H7 (cell line): ENCODE measurements at regions not wholly inside any gene's neighbourhood (a gene's known extent, or its start where the extent isn't known, plus 50 kb on each side); places are given as distances from the start of the nearest gene placed in this dataset.

Experiments used
- DNase-seq: peaks from one replicate; pipeline ENCODE4 v3.0.0; 2012
- H3K27me3 ChIP-seq: 2 replicates; pipeline ENCODE4 v1.6.0; 2011; ENCODE audit warnings: mild to moderate bottlenecking, low read length; ENCODE audit not compliant: control insufficient read depth, insufficient read depth
- H3K36me3 ChIP-seq: replicated peaks from 2 replicates; pipeline ENCODE4 v1.5.1; 2011; ENCODE audit warnings: low read length; ENCODE audit not compliant: control insufficient read depth, insufficient read depth
- H3K4me3 ChIP-seq: 2 replicates; pipeline ENCODE4 v1.5.1; 2011; ENCODE audit warnings: low read depth, mild to moderate bottlenecking, control low read depth, low read length, moderate library complexity; ENCODE audit not compliant: insufficient read depth

DNA sequence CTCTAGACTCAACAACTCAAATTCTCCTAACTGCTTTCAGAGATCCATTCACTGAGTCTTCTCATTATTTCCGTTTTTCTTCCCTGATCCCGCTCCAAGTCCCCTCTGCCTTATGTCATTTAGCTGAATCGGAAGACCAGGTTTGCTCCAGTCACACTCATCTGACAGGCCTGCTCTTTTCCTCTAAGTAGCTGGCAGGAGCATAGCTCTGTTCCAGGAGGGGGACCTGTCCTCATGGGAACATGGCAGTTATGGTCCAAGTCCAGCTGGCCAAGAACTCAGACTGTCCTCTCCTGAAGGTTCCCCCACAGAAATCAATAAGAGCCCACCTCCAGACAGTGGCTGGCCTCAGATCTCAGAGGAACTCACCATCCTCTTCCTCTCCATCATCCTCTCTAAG, 130.9 kb upstream of the SERP2 start:
- no peak overlapping the region for H3K4me3 ChIP-seq
- H3K27me3 ChIP-seq: no peaks in the 10 kb centered on the region
- H3K36me3 ChIP-seq: no peaks in the 10 kb centered on the region
- DNase-seq: no peak

DNA sequence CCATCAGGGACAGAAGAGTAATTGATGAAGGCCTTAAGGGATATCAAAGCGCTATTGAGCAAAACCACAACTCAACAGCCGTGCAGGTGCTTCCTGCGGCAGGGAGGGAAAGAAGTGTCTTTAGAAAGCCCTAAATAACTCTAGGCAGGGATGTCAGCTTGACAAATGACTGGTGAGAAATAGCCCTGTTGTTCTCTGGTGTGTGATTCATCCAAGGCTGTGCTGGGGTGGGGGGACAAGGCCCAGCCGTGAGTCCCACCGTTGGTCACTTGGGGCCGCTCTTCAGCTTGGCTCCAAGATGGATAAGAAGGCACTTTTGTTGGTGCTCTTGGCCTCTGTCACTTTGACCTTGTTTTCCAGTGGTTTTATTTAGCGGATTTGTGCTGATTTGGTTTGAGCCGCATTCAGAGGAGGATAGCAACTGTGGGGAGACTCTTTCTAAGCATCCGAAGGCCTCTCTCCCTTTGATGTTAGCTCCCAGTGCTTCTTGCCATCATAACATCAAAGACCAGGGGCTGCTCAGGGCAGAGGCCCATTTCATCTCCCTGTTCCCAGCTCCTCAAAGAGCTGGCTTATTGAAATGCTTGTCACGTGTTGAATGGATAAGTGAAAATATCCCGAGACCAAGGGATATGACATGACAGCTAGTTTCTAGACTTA, 130.3 kb upstream of the SERP2 start:
- H3K36me3 ChIP-seq: no peaks in the 10 kb centered on the region
- H3K27me3 ChIP-seq: no peaks in the 10 kb centered on the region
- peak; percentile 55 for DNase-seq
- no peak overlapping the region for H3K4me3 ChIP-seq

DNA sequence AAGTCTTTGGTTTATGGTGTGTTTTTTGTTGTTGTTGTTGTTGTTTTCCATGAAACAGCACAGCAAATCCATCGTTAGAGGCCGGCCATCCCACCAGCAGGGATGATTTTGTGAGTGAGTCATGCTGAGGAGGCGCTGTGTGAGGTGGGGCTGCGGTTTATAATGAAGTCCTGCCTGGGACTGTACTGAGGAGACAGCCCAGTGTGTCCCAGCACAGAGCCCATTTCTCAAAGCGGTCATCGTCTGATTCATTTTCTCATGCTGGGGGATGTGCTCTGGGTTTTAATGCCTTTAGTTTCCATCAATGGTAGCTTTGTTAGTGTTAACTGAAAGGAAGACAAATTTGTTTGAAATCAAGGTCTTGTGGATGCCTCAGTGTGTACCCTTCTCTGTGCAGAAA, 129.3 kb upstream of the SERP2 start:
- Histone ChIP-seq H3K36me3 (no peaks in the 10 kb centered on the region), H3K4me3 (no peak overlapping the region), H3K27me3 (no peaks in the 10 kb centered on the region)
- DNase-seq: no peak

DNA sequence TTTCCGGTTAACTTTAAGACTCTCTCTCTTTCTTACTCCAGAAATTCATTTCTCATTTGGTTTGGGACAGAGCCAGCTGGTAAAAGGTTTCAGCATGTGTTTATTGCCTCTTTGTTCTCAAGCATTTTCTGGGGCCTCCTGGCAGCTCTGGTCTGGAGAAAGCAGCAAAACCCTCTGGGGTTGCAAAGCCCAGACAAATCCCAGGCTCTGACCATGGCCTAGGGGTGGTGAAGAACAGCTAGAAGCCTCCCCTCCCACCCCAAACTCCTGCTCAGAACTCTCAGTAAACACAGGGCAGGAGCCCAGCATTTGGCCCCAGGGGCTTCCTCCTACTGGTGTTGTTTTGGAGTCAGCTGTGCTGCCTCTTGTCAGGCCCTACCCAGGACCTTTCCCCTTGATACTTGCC, 124.2 kb upstream of the SERP2 start:
- no peak overlapping the region for H3K4me3 ChIP-seq
- H3K36me3 ChIP-seq: no peaks in the 10 kb centered on the region
- no peaks in the 10 kb centered on the region for H3K27me3 ChIP-seq
- DNase-seq: no peak

DNA sequence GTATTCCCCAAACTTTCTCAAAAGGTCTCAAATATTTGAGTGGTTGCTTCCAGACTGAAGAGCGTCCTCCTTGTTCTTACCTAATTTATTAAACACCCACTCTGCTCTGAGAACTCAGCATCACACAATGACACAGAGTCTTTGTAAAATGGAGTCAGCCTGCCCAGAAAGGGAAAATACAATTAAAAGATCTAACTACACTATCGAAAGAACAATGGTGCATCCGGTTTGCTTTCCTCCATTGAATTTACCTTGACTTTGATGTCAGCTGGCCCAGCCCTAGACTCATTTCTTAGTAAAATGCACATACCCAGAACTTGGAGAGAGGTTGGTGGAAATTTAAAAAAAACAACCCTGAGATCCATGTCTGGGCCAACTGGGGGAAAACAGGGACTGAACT, 120.7 kb upstream of the SERP2 start:
- Histone ChIP-seq H3K27me3 (no peaks in the 10 kb centered on the region), H3K4me3 (no peak overlapping the region), H3K36me3 (no peaks in the 10 kb centered on the region)
- no peak for DNase-seq

DNA sequence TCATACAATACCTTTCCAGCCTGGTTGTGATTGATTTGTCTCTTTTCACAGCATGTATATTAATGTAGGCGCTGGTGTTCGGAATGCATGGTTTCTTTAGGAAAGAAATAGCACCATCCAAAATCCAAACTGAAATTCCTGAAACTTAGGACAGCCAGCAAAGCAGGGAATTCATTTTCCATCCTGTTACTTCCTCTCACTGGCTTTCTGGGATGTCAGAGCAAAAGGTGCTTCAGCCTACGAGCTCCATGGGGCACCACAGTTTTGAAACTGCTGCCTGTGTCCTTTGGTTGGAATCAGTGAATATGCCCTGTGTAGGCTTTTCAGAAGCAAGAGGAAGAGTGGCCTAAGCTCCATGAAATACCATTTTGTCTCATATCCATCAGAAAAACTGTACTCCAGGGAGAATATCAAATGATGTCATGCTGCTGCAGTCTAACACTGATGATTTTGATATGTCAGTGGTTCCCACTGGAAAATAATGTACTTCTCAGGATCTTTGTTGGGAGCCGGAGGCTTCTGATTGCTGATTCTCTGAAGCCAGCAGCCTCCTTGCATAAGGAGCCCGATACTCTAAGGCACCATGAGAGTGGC, 117.8 kb upstream of the SERP2 start:
- no peak for DNase-seq
- Histone ChIP-seq H3K27me3 (no peaks in the 10 kb centered on the region), H3K36me3 (no peaks in the 10 kb centered on the region)

DNA sequence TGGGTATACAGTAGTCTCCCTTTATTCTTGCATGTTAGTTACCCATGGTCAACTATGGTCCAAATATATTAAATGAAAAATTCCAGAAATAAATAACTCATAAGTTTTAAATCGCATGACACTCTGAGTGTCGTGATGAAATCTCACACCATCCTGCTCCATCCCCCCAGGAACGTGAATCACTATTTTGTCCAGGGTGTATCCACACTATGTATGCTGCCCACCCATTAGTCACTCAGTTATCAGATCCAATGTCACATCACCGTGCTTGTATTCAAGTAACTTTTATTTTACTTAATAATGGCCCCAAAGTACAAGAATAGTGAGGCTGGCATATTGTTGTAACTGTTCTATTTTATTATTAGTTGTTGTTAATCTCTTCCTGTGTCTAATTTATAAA, 115.8 kb upstream of the SERP2 start:
- no peak overlapping the region for H3K4me3 ChIP-seq
- no peak for DNase-seq
- H3K36me3 ChIP-seq: no peaks in the 10 kb centered on the region
- H3K27me3 ChIP-seq: no peaks in the 10 kb centered on the region

More for the DNA sequence above, 117.8 kb upstream of the SERP2 start:
- no peak overlapping the region for H3K4me3 ChIP-seq

DNA sequence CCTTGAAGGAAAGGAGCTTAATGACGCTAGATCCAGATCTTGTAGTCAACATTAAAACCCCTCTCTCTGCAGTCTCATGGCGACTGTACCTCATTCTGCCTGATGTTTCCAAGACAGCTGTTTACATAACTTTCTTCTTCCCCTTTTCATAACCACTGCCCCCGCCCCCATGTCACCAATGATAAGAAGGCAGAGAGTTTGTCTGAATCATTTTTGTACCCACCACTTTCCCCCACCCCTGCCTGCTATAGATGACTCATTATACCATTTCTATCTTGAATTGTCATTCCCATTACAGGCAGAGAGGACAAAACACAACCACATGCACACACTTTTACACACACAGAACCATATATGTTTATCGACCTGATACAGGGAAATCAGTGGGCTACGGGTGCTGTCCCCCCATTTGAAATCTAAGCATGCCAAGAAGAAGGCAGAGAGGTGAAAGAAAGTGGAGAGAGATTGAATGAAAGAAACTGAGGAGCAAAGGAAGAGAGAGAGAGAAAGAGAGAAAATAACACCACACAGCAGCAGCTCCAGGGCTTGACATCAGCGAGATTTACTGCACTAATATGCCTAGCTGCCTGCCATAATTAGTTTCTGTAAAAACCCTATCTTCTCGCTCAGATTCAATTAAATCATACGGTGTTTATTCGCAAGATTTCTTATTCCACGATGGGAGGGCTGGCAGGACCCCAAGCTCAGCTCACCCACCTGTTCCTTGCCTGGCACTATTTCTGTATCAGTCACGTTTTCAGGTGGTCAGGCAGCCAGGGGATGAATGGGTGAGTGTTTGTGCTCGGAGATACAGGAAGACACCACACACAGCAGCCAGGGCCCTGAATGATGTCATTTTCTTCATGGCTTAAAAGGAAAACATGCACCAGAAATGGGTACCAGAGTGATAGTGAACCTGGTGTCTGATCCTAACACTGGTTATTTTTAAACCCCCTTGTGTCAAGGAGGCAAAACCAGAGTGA, 114.3 kb upstream of the SERP2 start:
- H3K27me3 ChIP-seq: no peaks in the 10 kb centered on the region
- H3K4me3 ChIP-seq: no peak overlapping the region
- DNase-seq: no peak
- H3K36me3 ChIP-seq: no peaks in the 10 kb centered on the region

DNA sequence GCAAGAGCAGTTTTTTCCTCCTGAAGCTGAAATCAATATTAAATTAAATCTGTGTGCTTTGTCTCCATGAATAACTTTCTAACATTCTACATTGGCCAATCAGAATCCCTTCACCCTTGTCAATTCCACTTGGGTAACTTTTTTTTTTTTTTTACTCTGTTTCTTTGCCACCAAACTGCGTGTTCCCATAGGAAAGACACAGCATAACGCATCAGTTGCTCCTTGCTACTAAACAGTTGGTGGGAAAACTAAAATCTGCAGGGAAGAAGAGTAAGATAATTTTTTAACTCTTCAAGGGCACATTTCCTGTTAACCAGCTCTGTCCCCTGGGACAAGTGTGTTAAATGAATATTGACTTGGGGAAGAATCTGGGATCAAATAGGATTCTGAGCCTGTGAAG, 113.3 kb upstream of the SERP2 start:
- Histone ChIP-seq H3K36me3 (no peaks in the 10 kb centered on the region), H3K27me3 (no peaks in the 10 kb centered on the region), H3K4me3 (no peak overlapping the region)
- no peak for DNase-seq

DNA sequence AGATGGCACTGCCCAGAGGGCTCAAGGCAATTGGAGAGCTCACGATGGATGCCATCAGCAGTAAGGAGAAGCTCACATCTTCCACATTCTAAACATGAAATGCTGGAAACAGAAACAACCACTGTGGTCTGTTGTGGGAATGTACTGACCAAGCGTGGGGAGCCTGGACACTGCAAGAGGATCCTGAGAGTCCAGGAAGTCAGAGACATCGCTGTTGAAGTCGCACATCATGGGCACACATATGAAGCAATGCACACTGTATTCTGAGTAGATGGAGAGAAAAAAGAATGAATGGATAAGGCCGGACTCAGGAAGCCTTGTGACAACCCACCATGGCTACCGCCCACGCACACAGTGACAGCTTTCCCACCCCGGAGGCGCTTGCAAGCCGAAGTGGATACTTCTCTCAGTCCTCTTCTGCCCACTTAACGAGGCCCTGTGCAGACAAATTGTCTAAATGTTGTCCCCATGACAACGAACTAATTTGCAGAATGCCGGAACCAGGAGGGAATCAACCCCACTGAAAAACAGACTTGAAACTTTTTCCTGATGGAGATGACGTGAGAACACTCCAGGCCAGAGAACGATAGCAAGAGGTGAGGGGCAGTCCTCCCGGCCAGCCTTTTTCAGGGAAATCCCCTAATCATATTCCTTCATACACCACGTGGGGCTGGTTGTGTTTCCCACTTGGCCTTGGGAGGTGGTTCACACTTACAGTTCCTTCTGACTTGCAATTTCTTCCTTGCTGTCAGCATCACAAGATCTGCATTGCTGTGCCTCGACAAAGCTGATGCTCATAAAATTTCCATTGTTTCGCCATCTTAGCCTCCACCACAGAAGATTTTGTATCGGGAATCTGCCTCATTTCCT, 109.6 kb upstream of the SERP2 start:
- DNase-seq: no peak
- Histone ChIP-seq H3K27me3 (no peaks in the 10 kb centered on the region), H3K36me3 (no peaks in the 10 kb centered on the region), H3K4me3 (no peak overlapping the region)

DNA sequence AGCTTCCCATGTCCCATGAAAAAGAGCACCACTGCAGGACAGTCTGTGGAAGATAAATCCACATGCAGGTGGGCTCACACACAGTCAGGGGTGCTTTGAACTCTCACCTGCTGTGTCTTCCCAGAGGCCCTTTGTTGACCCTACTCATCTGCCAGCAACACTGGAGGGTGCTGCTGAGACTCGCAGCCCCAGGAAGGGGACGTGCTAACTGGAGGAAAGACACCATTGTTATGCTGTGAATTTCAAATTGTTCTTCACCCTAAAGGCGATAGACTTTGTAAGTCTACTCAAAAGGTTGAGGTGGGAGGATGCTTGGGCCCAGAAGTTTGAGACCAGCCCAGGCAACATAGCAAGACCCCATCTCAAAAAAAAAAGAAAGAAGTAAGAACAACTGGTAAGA, 107.3 kb upstream of the SERP2 start:
- Histone ChIP-seq H3K27me3 (no peaks in the 10 kb centered on the region), H3K4me3 (no peak overlapping the region), H3K36me3 (no peaks in the 10 kb centered on the region)
- no peak for DNase-seq

DNA sequence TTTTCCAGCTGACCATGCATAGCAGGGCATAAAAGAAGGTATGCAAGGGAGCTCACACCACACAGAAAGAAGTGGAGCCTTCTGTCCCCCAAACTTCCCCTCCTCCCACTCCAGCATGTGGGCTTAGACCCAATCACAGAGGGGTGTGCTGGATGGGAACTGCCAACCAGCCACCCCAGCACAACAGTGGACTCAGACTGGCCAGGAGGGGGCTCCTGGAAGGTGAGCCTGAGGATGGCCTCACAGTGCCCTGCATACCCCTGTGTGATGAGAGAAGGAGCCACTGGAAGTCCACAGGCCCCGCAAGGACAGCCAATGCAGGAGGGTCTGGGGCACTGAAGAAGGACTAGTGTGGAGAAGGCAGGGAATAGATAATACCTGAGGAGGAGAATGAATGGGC, 106.9 kb upstream of the SERP2 start:
- Histone ChIP-seq H3K27me3 (no peaks in the 10 kb centered on the region), H3K4me3 (no peak overlapping the region), H3K36me3 (no peaks in the 10 kb centered on the region)
- no peak for DNase-seq

DNA sequence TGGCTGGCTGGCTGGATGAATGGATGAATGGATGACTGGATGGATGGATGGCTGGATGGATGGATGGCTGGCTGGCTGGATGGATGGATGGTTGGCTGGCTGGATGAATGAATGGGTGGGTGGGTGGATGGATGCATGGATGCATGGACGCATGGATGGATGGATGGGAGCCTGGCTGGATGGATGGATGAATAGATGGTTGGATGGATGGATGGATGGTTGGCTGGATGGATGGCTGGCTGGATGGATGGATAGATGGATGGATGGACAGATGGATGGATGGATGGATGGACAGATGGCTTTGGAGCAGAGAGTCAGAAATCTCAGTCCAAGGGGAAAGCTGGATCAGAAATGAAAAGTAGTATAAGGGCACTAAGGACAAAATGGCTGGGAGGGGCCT, 106.4 kb upstream of the SERP2 start:
- H3K27me3 ChIP-seq: no peaks in the 10 kb centered on the region
- no peak overlapping the region for H3K4me3 ChIP-seq
- H3K36me3 ChIP-seq: no peaks in the 10 kb centered on the region
- DNase-seq: no peak

DNA sequence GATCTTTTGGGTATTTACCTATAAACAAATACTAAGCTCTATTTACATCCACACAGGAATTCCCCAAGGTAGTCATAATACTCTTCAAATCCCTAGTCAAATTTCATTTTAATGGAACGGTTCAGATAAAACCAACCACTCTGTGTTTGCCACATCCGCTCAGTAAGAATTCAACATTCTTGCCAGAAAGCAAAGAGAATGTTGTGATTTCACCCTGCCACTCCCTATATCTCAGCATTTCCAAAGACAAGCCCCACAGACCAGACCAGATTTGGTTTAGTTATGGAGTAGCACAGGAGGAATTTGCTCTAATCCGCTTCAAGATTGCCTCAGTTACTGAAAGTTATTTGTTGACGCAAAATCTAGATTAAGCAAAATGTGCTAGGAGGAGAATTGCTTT, 105.6 kb upstream of the SERP2 start:
- H3K36me3 ChIP-seq: no peaks in the 10 kb centered on the region
- no peaks in the 10 kb centered on the region for H3K27me3 ChIP-seq
- no peak overlapping the region for H3K4me3 ChIP-seq
- no peak for DNase-seq
